Jurkat, Clone E6-1 (cell line): ENCODE measurements at regions not wholly inside any gene's neighbourhood (a gene's known extent, or its start where the extent isn't known, plus 50 kb on each side); places are given as distances from the start of the nearest gene placed in this dataset.

ENCODE experiments used
- DNase-seq: peaks from one replicate; pipeline ENCODE4 v3.0.0-alpha.2; 2011; ENCODE audit warnings: low read depth, low spot score
- H3K4me3 ChIP-seq: 2 replicates; pipeline ENCODE4 v1.5.1; 2011; ENCODE audit warnings: mild to moderate bottlenecking, low read length, control low read depth, moderate library complexity

- DNase-seq: no peak
- H3K4me3 ChIP-seq: no peak overlapping the region
Observed at GRCh38 chr9:26066237-26066636, 388.0 kb upstream of the TUSC1 start.

DNA sequence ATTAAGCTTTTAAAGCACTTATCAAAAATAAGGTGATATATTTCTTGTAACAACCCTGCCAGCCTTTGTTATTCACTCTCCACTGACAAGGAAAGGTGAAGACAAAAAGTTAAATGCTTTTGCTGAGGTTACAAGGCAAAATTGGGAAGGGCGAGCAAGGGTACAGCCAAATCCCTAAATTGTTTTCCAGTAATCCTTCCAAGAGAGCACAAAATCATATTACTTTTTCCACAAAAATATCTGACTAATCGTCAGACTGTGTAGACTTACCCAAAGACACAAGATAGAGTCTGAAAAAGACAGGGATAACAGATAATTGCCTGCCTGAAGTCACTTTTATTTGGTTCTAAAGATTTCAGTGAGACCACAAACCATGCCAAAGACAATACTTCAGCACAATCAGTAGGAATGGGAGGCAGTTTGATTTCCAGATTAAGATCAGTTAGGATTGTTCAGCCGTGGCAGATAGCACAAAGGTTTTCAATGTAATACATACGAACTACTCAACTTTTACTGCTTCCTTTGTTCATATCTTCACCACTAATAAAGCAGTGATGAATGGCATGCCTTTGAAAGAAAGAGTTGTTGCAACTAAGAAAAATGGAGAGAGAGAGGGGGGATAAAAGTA, 383.8 kb upstream of the TUSC1 start:
- no peak for DNase-seq
- H3K4me3 ChIP-seq: no peak overlapping the region

DNA sequence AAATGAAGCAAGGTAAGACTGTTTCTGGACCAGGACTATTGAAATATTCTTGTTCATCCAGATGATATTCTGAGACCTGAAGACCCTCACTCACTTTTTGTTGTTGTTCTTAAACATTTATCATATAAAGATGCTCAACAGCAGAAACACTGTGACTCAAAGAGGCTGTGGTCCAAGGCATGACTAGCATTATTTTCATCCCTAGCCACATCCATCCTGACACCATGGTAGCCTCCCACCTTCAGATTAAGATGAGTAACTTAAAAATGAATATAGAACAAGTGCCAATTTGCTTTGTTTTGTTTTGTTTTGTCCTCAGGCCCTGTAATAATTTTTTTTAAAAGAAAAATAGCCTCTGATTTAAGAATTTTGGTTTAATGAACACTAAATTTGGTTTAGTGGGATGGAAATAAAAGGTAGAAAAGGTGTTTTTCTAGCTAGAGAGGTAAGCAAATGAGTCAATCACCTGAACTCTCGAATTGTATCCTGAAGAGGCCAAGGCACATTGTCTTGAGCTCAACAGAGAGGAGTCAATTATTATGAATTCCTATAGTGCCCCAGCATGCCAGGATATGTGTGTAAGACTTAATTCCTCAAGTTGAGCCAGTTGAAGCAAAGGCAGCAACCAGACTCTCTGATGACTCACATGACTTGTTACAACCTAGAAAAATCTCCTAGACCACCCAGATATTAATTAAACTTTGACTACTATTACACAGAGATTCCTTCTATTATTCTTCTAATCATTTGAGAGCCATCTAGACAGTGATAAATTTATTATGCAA, 380.1 kb upstream of the TUSC1 start:
- DNase-seq: no peak
- H3K4me3 ChIP-seq: no peak overlapping the region

- DNase-seq: no peak
- no peak overlapping the region for H3K4me3 ChIP-seq
Observed at GRCh38 chr9:26057050-26057449, 378.8 kb upstream of the TUSC1 start.

- no peak for DNase-seq
- H3K4me3 ChIP-seq: no peak overlapping the region
Observed at GRCh38 chr9:26054600-26055520, 376.6 kb upstream of the TUSC1 start.

DNA sequence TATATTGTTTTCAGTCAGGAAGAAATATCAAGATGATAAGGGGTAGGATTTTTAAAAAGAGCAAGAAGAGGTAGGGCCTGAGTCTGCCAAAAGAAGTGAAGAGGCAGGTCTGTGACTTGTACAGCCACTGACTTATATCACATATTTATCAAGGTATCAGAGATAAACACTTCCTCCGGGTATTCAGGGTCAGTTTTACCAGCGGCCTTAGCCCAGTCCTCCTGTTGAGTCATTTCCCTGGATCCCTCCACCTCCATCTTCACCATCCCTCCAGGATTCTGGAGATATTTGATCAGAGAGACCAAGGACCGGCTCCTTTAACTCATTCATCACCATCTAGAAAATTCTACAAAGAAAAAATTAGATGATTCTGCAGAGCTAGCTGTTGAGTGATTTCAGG, 375.7 kb upstream of the TUSC1 start:
- DNase-seq: no peak
- H3K4me3 ChIP-seq: no peak overlapping the region

- no peak overlapping the region for H3K4me3 ChIP-seq
- no peak for DNase-seq
Observed at GRCh38 chr9:26043431-26043830, 365.2 kb upstream of the TUSC1 start.

GRCh38 chr9:26034786-26035185, 356.5 kb upstream of the TUSC1 start:
- no peak overlapping the region for H3K4me3 ChIP-seq
- no peak for DNase-seq

GRCh38 chr9:26033336-26033735, 355.1 kb upstream of the TUSC1 start:
- H3K4me3 ChIP-seq: no peak overlapping the region
- DNase-seq: no peak

- H3K4me3 ChIP-seq: no peak overlapping the region
- no peak for DNase-seq
Observed at GRCh38 chr9:26026423-26027100, 348.3 kb upstream of the TUSC1 start.

DNA sequence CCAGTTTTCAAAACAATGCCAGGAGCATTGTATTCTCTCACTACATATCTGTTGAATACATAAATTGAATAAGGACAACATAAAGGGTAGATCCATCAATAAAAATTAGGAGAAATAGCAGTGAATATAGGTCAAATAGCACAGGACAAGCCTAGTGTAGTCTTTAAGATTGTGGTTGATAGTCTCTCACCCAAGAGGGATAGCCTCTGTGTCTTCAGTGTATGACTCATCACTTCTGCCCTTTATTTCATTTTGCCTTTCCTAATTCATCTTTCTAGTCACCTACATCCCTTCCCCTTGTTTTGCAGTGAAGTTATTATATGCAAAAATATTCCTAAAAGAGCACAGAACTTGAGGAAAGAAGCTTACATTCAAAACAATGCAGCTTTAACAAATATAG, 335.0 kb upstream of the TUSC1 start:
- no peak overlapping the region for H3K4me3 ChIP-seq
- no peak for DNase-seq

GRCh38 chr9:26012797-26013196, 334.6 kb upstream of the TUSC1 start:
- no peak for DNase-seq
- H3K4me3 ChIP-seq: no peak overlapping the region

- no peak overlapping the region for H3K4me3 ChIP-seq
- DNase-seq: peak; percentile 42
Observed at GRCh38 chr9:25994605-25995004, 316.4 kb upstream of the TUSC1 start.

GRCh38 chr9:25990376-25990775, 312.1 kb upstream of the TUSC1 start:
- DNase-seq: no peak
- H3K4me3 ChIP-seq: no peak overlapping the region

DNA sequence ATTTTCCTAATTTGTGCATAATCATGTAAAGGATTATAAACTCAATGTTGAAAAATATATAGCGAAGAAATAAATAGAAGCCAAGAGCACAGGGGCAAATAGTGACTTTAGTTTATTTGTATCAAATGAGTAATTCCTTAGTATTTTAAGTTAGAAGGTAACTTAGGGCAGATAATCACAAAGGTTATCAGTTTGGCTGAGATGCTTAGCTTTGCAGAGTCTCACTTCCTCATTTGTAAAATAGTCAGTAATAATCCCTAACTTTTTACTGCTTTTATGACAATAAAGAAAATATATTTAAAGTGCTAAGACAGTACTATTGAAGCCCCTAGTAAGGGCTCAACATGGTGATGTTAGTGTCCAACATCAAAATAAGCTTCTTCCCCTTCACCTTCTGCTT, 297.4 kb upstream of the TUSC1 start:
- DNase-seq: no peak
- H3K4me3 ChIP-seq: no peak overlapping the region

GRCh38 chr9:25964239-25964638, 286.0 kb upstream of the TUSC1 start:
- peak; percentile 59 for DNase-seq
- H3K4me3 ChIP-seq: no peak overlapping the region

- H3K4me3 ChIP-seq: no peak overlapping the region
- DNase-seq: no peak
Observed at GRCh38 chr9:25960178-25960577, 281.9 kb upstream of the TUSC1 start.

DNA sequence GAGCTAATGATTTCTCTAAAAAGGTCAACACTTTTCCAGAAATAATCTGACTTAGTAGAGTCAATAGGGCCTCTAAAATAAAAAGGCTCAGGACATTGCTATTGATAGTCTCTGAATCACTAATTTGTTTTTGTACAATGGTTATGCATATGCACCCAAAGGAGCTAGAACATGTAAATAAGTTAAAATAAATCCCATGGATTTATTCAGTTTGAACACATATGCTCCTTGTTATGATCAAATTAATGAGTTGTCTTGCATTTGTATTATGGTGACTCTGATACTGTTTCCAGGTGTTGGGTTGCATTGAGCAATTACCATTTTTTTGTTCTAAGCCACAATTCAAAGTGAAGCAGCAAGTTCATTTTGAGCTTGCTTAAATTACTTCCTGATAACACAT, 276.0 kb upstream of the TUSC1 start:
- no peak overlapping the region for H3K4me3 ChIP-seq
- no peak for DNase-seq

DNA sequence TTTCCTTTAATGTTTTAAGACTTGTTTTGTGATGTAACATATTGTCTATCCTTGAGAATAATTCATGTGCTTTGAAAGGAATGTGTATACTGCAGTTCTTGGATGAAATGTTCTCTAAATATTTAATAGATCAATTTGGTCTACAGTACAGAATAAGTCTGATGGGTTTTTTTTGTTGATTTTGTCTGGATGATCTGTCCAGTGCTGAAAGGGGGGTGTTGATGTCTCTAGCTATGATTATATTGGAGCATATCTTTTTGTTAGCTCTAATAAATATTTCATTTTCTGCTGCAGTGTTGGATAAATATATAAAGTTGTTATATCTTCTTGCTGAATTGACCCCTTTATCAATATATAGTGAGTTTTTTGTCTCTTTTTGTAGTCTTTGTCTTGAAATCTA, 269.9 kb upstream of the TUSC1 start:
- DNase-seq: no peak
- no peak overlapping the region for H3K4me3 ChIP-seq
